SK-N-SH (cell line): ENCODE measurements at regions not wholly inside any gene's neighbourhood (a gene's known extent, or its start where the extent isn't known, plus 50 kb on each side); places are given as distances from the start of the nearest gene placed in this dataset.

Source experiments
- CTCF ChIA-PET: fragments of 300-600, 350-600 bp; formaldehyde crosslinking; extraction: SDS; loops from one replicate; lab custom pipeline; 2021; lab: Yijun Ruan, JAX
- POLR2A ChIA-PET: fragments of 350-600 bp; sonication (Branson Sonifier 250); formaldehyde crosslinking; extraction: SDS; loops from one replicate; lab custom pipeline; 2020; ENCODE audit warnings: antibody characterized with exemption, inconsistent platforms; lab: Yijun Ruan, JAX
- DNase-seq: peaks from one replicate; pipeline ENCODE4 v3.0.0; 2012
- H2AFZ ChIP-seq: fragments of 200-600 bp; sonication (generic); 2 replicates; pipeline ENCODE4 v1.8.1; 2016; ENCODE audit warnings: antibody characterized with exemption, mild to moderate bottlenecking, low read depth
- H3F3A ChIP-seq: fragments of 200-600 bp; sonication (generic); replicated peaks from 2 replicates; pipeline ENCODE3; 2016; ENCODE audit warnings: antibody characterized with exemption, mild to moderate bottlenecking; ENCODE audit not compliant: insufficient read depth
- H3K27ac ChIP-seq, 2 experiments: fragments of 200-500 bp in 1 of 2; fragments of 200-600 bp in 1 of 2; sonication (Bioruptor generic) in 1 of 2; sonication (generic), shearing (Covaris generic) in 1 of 2; 2 replicates each; pipeline versions ENCODE4 v1.5.1 to v1.6.1; 2014 to 2016; ENCODE audit warnings: low read depth in 2 of 2, inconsistent platforms in 1 of 2, low read length in 1 of 2, mild to moderate bottlenecking in 1 of 2, mixed read lengths in 1 of 2
- H3K27me3 ChIP-seq: fragments of 200-600 bp; sonication (generic), shearing (Covaris generic); 2 replicates; pipeline ENCODE4 v1.6.1; 2016; ENCODE audit warnings: mixed run types; ENCODE audit not compliant: insufficient read depth
- H3K36me3 ChIP-seq, 2 experiments: fragments of 200-500 bp in 1 of 2; fragments of 200-600 bp in 1 of 2; sonication (Bioruptor generic) in 1 of 2; sonication (generic) in 1 of 2; replicated peaks in 1 of 2; 2 replicates each; pipeline versions ENCODE3 to v1.5.1; 2014 to 2016; ENCODE audit warnings: low read length in 1 of 2, mild to moderate bottlenecking in 1 of 2; ENCODE audit not compliant: insufficient read depth in 2 of 2, control insufficient read depth in 1 of 2
- H3K4me1 ChIP-seq, 2 experiments: fragments of 200-500 bp in 1 of 2; fragments of 200-600 bp in 1 of 2; sonication (Bioruptor generic) in 1 of 2; sonication (generic), shearing (Covaris generic) in 1 of 2; 2 replicates each; pipeline versions ENCODE4 v1.5.1 to v1.6.1; 2014 to 2016; ENCODE audit warnings: low read depth in 1 of 2, low read length in 1 of 2, mixed run types in 1 of 2; ENCODE audit not compliant: insufficient read depth in 2 of 2, control insufficient read depth in 1 of 2
- H3K4me2 ChIP-seq: fragments of 200-600 bp; sonication (generic), shearing (Covaris generic); 2 replicates; pipeline ENCODE4 v1.6.1; 2017; ENCODE audit warnings: mixed run types
- H3K4me3 ChIP-seq, 2 experiments: fragments of 200-500 bp in 1 of 2; fragments of 200-600 bp in 1 of 2; sonication (Bioruptor generic) in 1 of 2; sonication (generic), shearing (Covaris generic) in 1 of 2; 2 replicates each; pipeline versions ENCODE4 v1.5.1 to v1.8.1; 2014 to 2016; ENCODE audit warnings: low read depth in 2 of 2, inconsistent platforms in 1 of 2, low read length in 1 of 2, mild to moderate bottlenecking in 1 of 2, mixed read lengths in 1 of 2, moderate library complexity in 1 of 2
- H3K79me2 ChIP-seq: fragments of 200-600 bp; sonication (generic); 2 replicates; pipeline ENCODE4 v1.8.1; 2017; ENCODE audit warnings: mild to moderate bottlenecking; ENCODE audit not compliant: insufficient read depth
- H3K9ac ChIP-seq: fragments of 200-600 bp; sonication (generic); 2 replicates; pipeline ENCODE4 v1.6.1; 2017; ENCODE audit warnings: mixed run types
- H3K9me2 ChIP-seq: fragments of 200-600 bp; sonication (generic); 2 replicates; pipeline ENCODE4 v1.6.1; 2017; ENCODE audit warnings: mixed run types
- H3K9me3 ChIP-seq: fragments of 200-600 bp; sonication (generic); 2 replicates; pipeline ENCODE4 v1.6.1; 2017; ENCODE audit warnings: mixed run types, mild to moderate bottlenecking, moderate library complexity
- H4K20me1 ChIP-seq: fragments of 200-600 bp; sonication (generic); 2 replicates; pipeline ENCODE4 v1.6.1; 2017; ENCODE audit warnings: mild to moderate bottlenecking, mixed run types; ENCODE audit not compliant: insufficient read depth
- CHD2 ChIP-seq: fragments of 150-350 bp; IDR thresholded peaks from 2 replicates; pipeline ENCODE4 v1.6.1; 2018; ENCODE audit warnings: low read length; ENCODE audit not compliant: partially characterized antibody
- ELF1 ChIP-seq: IDR thresholded peaks from 2 replicates; pipeline ENCODE4 v1.4.0; 2012
- EP300 ChIP-seq, 2 experiments: IDR thresholded peaks; 2 replicates each; pipeline versions ENCODE4 v1.4.0 to v1.6.1; 2012; ENCODE audit warnings: borderline replicate concordance in 1 of 2, low read depth in 1 of 2, low read length in 1 of 2
- EZH2phosphoT487 ChIP-seq: fragments of 200-600 bp; sonication (generic); IDR thresholded peaks from 2 replicates; pipeline ENCODE4 v1.6.1; 2017; ENCODE audit warnings: low read depth, mixed run types, mild to moderate bottlenecking, antibody characterized with exemption, moderate library complexity, borderline replicate concordance
- FOXJ3 ChIP-seq: sonication (generic); formaldehyde crosslinking; IDR thresholded peaks from 2 replicates; pipeline ENCODE4 v1.5.1; 2020; ENCODE audit warnings: mild to moderate bottlenecking, missing genetic modification reagents
- FOXM1 ChIP-seq: IDR thresholded peaks from 2 replicates; pipeline ENCODE4 v1.4.0; 2012; ENCODE audit warnings: low read depth, mild to moderate bottlenecking
- GABPA ChIP-seq: IDR thresholded peaks from 2 replicates; pipeline ENCODE4 v1.4.0; 2012; ENCODE audit warnings: low read depth, mild to moderate bottlenecking
- GATA2 ChIP-seq: sonication (generic); formaldehyde crosslinking; IDR thresholded peaks from 2 replicates; pipeline ENCODE4 v1.5.0; 2020; ENCODE audit warnings: mild to moderate bottlenecking, missing genetic modification reagents
- MEF2A ChIP-seq: IDR thresholded peaks from 2 replicates; pipeline ENCODE4 v1.4.0; 2012; ENCODE audit warnings: low read depth, borderline replicate concordance
- NFIC ChIP-seq: IDR thresholded peaks from 2 replicates; pipeline ENCODE4 v1.4.0; 2012; ENCODE audit warnings: borderline replicate concordance
- POLR2AphosphoS5 ChIP-seq: IDR thresholded peaks from 2 replicates; pipeline ENCODE4 v1.6.1; 2012; ENCODE audit warnings: low read depth, low read length
- RAD21 ChIP-seq: IDR thresholded peaks from 2 replicates; pipeline ENCODE4 v1.6.1; 2012; ENCODE audit warnings: mild to moderate bottlenecking, low read length
- RCOR1 ChIP-seq: fragments of 150-350 bp; IDR thresholded peaks from 2 replicates; pipeline ENCODE4 v1.6.1; 2017; ENCODE audit warnings: antibody characterized with exemption, low read length
- RFX5 ChIP-seq: IDR thresholded peaks from 2 replicates; pipeline ENCODE4 v1.6.1; 2012; ENCODE audit warnings: mild to moderate bottlenecking, improper control_type of control experiment, low read length
- RXRA ChIP-seq: IDR thresholded peaks from 2 replicates; pipeline ENCODE4 v1.4.0; 2012; ENCODE audit warnings: low read depth, mild to moderate bottlenecking, borderline replicate concordance
- SMC3 ChIP-seq: IDR thresholded peaks from 2 replicates; pipeline ENCODE4 v1.6.1; 2012; ENCODE audit warnings: low read depth, low read length, improper control_type of control experiment
- TCF12 ChIP-seq: IDR thresholded peaks from 2 replicates; pipeline ENCODE4 v1.4.0; 2012
- WGBS: methylation state at CpG from one replicate; pipeline ENCODE4 v1.1.6; 2017; ENCODE audit warnings: low lambda C conversion rate; 5-methylcytosine and 5-hydroxymethylcytosine counted together
- TF ChIP-seq, protein P1 (sequence below): IDR thresholded peaks from 2 replicates; pipeline ENCODE4; 2012
- TF ChIP-seq, protein P2 (sequence below): IDR thresholded peaks from 2 replicates; pipeline ENCODE4 v1.4.0; 2012; ENCODE audit warnings: low read depth, borderline replicate concordance
- TF ChIP-seq, protein P3 (sequence below): fragments of 150-350 bp; IDR thresholded peaks from 2 replicates; pipeline ENCODE4 v1.6.1; 2017; ENCODE audit warnings: antibody characterized with exemption, low read length, low read depth, borderline replicate concordance
- TF ChIP-seq, protein P4 (sequence below): fragments of 200-600 bp; sonication (generic); IDR thresholded peaks from 2 replicates; pipeline ENCODE4 v1.6.1; 2017; ENCODE audit warnings: antibody characterized with exemption, mild to moderate bottlenecking, moderate library complexity

DNA sequence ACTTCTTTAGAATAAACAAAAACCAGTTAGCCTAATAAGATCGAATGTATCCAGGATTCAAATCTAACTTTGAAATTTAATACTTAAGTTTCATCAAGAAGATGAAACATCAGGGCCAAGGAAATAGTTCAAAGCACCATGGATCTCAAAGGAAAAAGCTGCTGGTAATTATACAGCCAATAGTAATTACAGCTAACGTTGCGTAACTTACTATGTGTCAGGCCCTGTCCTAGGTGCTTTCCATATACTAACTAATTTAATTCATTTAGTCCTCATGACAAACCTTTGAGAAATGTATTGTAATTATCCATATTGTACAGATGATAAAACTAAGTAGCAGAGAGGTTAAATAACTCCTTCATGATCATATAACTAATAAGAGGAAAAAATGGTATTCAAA, 598.6 kb downstream of the NYAP2 start:
- no peaks in the 10 kb centered on the region for H3K36me3 ChIP-seq
- ChIA-PET POLR2A (no interaction called here), CTCF (no interaction called here)
- no peak for DNase-seq
- H3K4me2 ChIP-seq: no peak overlapping the region
- no peaks in the 10 kb centered on the region for H3K9me3 ChIP-seq
- H3K4me1 ChIP-seq: peaks cover 0 to 15% of the 10 kb centered on the region in 2 experiments; a peak in 1 of 4 replicates
- peaks cover 20% of the 10 kb centered on the region for H3F3A ChIP-seq
- H3K27ac ChIP-seq: no peak overlapping the region
- H3K9me2 ChIP-seq: no peaks in the 10 kb centered on the region
- no peaks in the 10 kb centered on the region for H3K79me2 ChIP-seq
- no peak overlapping the region for H2AFZ ChIP-seq
- H3K4me3 ChIP-seq: no peak overlapping the region
- H3K9ac ChIP-seq: no peak overlapping the region
- TF ChIP-seq FOXJ3 (CRISPR knock-in tag) (no peak), GABPA (no peak), CHD2 (no peak), ELF1 (no peak), RXRA (no peak), RCOR1 (no peak), NFIC (no peak), FOXM1 (no peak), SMC3 (no peak), MEF2A (no peak), RFX5 (no peak), RAD21 (no peak)
- TF ChIP-seq, protein P1, sequence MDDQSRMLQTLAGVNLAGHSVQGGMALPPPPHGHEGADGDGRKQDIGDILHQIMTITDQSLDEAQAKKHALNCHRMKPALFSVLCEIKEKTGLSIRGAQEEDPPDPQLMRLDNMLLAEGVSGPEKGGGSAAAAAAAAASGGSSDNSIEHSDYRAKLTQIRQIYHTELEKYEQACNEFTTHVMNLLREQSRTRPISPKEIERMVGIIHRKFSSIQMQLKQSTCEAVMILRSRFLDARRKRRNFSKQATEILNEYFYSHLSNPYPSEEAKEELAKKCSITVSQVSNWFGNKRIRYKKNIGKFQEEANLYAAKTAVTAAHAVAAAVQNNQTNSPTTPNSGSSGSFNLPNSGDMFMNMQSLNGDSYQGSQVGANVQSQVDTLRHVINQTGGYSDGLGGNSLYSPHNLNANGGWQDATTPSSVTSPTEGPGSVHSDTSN: no peak
- TF ChIP-seq, protein P2, sequence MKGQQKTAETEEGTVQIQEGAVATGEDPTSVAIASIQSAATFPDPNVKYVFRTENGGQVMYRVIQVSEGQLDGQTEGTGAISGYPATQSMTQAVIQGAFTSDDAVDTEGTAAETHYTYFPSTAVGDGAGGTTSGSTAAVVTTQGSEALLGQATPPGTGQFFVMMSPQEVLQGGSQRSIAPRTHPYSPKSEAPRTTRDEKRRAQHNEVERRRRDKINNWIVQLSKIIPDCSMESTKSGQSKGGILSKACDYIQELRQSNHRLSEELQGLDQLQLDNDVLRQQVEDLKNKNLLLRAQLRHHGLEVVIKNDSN: no peak
- TF ChIP-seq, protein P3, sequence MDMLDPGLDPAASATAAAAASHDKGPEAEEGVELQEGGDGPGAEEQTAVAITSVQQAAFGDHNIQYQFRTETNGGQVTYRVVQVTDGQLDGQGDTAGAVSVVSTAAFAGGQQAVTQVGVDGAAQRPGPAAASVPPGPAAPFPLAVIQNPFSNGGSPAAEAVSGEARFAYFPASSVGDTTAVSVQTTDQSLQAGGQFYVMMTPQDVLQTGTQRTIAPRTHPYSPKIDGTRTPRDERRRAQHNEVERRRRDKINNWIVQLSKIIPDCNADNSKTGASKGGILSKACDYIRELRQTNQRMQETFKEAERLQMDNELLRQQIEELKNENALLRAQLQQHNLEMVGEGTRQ: no peak
- 65% methylated on average over 3 of the region's 3 CpGs for WGBS
- H4K20me1 ChIP-seq: no peaks in the 10 kb centered on the region
- H3K27me3 ChIP-seq: no peaks in the 10 kb centered on the region

DNA sequence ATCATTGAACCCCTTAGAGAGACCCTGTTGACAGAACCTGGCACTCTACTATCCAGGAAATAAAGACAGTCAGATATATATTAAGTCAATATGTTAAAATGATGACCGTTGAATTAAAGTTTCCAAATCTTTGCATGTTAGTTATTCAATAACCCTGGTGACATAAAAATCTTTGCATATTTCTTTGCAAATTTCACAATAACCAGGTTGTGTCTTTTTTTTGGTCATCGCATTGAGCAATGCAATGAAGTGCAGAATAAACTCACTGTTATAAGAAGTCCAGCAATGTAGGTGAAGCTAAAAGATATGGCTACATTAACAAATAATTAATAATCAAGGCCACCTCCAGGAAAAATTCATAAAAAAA, 596.9 kb downstream of the NYAP2 start:
- no peaks in the 10 kb centered on the region for H3K9me2 ChIP-seq
- POLR2A ChIA-PET: no interaction called here
- H3K4me1 ChIP-seq: peaks cover 0 to 11% of the 10 kb centered on the region in 2 experiments; a peak in 1 of 4 replicates
- H3K27ac ChIP-seq: peak overlapping the region in 1 of 2 experiments; percentile 72; a peak in 1 of 4 replicates
- H3K4me2 ChIP-seq: no peak overlapping the region
- TF ChIP-seq RFX5: no peak
- TF ChIP-seq FOXM1: no peak
- no peak for TF ChIP-seq POLR2AphosphoS5
- TF ChIP-seq FOXJ3 (CRISPR knock-in tag): no peak
- no peak for TF ChIP-seq EZH2phosphoT487
- TF ChIP-seq MEF2A: no peak
- TF ChIP-seq GATA2: no peak
- TF ChIP-seq SMC3: no peak
- no peak for TF ChIP-seq RCOR1
- TF ChIP-seq CHD2: no peak
- TF ChIP-seq EP300 (IDR thresholded peaks at IDR 0.05; ENCODE audit: borderline replicate concordance in 1 of 2, low read depth in 1 of 2, low read length in 1 of 2): no peak
- TF ChIP-seq, protein P4, sequence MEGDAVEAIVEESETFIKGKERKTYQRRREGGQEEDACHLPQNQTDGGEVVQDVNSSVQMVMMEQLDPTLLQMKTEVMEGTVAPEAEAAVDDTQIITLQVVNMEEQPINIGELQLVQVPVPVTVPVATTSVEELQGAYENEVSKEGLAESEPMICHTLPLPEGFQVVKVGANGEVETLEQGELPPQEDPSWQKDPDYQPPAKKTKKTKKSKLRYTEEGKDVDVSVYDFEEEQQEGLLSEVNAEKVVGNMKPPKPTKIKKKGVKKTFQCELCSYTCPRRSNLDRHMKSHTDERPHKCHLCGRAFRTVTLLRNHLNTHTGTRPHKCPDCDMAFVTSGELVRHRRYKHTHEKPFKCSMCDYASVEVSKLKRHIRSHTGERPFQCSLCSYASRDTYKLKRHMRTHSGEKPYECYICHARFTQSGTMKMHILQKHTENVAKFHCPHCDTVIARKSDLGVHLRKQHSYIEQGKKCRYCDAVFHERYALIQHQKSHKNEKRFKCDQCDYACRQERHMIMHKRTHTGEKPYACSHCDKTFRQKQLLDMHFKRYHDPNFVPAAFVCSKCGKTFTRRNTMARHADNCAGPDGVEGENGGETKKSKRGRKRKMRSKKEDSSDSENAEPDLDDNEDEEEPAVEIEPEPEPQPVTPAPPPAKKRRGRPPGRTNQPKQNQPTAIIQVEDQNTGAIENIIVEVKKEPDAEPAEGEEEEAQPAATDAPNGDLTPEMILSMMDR: no peak
- TF ChIP-seq RAD21: no peak
- TF ChIP-seq TCF12: no peak
- TF ChIP-seq, protein P3: no peak
- H2AFZ ChIP-seq: no peak overlapping the region
- no peak overlapping the region for H3K9ac ChIP-seq
- H3K9me3 ChIP-seq: no peaks in the 10 kb centered on the region
- H3K79me2 ChIP-seq: no peaks in the 10 kb centered on the region
- H3K36me3 ChIP-seq: no peaks in the 10 kb centered on the region
- 78% methylated on average over 2 of the region's 2 CpGs for WGBS
- no peaks in the 10 kb centered on the region for H3K27me3 ChIP-seq
- no peaks in the 10 kb centered on the region for H4K20me1 ChIP-seq
- H3F3A ChIP-seq: peaks cover 20% of the 10 kb centered on the region
- DNase-seq: no peak
- CTCF ChIA-PET: interaction anchor here (0.8 kb wide), 1 partner anchor 11 kb away, joined by 3 read pairs; no protein-coding TSS in a partner anchor
- no peak overlapping the region for H3K4me3 ChIP-seq
